GM12873 (cell line): ENCODE measurements at regions not wholly inside any gene's neighbourhood (a gene's known extent, or its start where the extent isn't known, plus 50 kb on each side); places are given as distances from the start of the nearest gene placed in this dataset.

Source experiments
- TF ChIP-seq, protein P1 (sequence below): IDR thresholded peaks from 2 replicates; pipeline ENCODE4 v1.5.1; 2012; ENCODE audit warnings: low read depth, mild to moderate bottlenecking, moderate library complexity, low read length, control low read depth; ENCODE audit not compliant: insufficient read depth; ENCODE audit errors: missing control alignments

DNA sequence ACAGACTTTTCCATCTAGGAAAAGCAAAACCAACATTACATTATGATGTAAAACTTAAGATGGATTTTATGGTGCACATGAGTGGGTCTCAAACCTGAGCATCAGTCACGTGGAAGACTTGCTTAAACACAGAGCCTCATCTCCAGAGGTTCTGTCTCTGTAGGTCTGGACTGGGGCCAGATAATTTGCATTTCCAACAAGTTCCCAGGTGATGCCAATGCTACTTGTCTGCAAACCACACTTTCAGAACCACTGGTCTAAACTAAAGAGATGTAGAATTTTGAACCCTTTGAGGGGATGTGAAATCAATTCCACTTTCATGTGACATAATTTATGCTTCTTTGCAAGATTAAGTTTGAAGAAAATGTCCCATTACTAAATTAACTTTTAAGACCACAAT, 522.8 kb downstream of the MBD2 start:
- TF ChIP-seq, protein P1, sequence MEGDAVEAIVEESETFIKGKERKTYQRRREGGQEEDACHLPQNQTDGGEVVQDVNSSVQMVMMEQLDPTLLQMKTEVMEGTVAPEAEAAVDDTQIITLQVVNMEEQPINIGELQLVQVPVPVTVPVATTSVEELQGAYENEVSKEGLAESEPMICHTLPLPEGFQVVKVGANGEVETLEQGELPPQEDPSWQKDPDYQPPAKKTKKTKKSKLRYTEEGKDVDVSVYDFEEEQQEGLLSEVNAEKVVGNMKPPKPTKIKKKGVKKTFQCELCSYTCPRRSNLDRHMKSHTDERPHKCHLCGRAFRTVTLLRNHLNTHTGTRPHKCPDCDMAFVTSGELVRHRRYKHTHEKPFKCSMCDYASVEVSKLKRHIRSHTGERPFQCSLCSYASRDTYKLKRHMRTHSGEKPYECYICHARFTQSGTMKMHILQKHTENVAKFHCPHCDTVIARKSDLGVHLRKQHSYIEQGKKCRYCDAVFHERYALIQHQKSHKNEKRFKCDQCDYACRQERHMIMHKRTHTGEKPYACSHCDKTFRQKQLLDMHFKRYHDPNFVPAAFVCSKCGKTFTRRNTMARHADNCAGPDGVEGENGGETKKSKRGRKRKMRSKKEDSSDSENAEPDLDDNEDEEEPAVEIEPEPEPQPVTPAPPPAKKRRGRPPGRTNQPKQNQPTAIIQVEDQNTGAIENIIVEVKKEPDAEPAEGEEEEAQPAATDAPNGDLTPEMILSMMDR, result no peak

DNA sequence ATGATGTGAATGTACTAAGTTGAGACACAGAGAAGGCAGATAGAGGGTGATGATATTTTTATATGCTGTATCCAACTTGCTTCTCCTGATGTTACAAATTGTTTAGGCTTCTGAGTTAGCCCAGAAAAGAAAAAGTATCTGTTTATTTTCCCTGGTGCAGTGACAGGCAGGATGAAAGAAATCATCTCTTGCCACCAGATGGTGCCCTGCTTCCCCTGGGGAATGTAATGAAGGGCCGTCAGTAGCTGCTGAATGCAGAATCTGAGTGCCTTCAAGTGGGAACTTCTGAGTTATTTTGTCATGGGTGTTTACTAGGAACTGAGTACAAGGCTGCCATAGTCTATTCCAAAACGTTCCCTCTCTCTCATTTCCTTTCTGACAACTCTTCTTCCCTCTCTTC, 525.6 kb downstream of the MBD2 start:
- TF ChIP-seq, protein P1, result peak; percentile 46

DNA sequence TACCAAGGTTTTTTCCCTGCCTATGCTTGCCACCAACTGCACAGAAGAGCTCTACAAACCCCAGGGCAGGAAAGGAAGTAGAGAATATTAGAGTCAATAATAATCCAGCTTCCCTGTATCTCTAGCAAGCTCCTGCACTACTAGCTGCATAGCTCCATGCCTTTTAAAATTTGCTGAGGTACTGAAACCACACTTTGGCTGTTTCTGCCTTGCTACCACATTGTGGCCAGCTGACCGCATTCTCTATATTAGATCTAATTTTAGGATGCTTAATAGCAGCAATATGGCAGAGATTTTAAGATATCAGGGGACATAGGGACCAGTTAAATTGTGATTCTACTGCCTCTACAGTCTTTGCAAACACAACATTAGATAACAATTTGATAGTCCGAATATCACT, 534.6 kb downstream of the MBD2 start:
- TF ChIP-seq, protein P1, result no peak

DNA sequence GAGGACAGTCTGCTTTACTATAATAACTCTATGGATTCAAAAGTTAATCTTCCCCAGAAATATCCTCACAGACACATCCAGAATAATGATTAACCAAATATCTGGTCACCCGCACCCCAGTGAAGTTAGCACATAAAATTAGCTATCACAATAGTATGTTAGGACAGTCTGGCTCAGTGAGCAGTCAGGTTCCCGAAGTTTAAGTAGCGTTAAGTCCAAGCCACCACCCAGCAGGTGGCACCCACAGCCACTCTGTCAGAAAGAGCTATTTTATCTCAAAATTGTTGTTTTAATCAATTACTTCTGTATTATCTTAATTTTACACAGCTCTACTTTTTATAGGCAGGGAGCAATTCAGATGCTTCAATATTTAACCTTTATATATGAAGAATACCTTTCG, 537.5 kb downstream of the MBD2 start:
- TF ChIP-seq, protein P1, result no peak

DNA sequence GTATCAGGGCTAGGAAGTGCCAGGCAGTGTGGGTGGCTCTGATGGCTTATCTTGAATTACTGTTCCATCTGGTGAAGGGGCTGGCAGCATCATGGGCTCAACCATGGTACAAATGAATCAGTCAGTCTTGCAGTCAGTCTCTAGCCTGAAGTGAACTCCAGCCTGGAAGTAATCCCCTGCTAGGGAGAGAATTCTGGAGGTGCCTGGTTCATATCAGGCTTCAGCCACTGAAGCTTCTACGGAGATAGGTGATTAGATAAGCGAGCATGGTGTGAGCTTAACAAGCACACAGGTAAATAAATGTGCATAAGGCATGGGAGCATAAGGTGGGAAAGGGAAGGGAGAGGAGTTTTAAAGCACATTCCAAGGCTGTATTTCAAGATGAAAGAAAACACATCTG, 541.7 kb downstream of the MBD2 start:
- TF ChIP-seq, protein P1, result no peak

DNA sequence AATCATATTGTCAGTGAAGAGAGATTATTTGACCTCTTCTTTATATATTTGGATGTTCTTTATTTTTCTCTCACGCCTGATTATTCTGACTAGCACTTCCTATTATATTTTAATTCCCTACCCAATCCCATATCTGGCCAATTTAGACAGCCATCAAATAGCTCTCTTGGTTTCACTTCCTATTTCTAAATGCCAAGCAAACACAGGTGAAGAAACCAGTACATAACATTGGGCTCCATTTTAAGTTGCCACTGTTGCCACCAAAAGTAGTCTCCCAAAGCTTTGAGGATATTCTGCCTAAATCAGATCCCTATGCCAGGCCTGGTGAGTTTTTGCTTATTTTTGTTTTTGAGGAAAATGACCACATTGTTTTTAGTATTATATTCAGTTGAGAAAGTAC, 547.0 kb downstream of the MBD2 start:
- TF ChIP-seq, protein P1, result no peak

DNA sequence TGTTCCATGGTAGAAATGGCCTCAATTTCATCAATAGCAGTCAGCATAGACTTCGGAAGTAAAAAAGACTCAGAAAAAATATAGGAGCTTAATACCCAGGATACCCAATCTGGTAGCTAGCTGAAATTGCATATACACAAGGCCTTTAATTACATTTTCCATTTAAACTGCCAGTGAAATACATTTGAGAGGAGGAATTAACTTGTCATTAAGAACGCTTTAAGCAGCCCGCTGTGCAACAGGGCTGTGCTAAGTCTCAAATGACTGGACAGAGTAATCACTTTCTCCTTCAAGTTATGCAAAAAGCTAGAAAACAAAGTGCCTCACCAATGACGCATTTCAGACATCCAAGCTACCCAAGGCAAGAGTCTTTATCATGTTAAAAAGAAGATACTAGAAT, 558.8 kb downstream of the MBD2 start:
- TF ChIP-seq, protein P1, result no peak
